OCI-LY1 (cell line): ENCODE measurements at regions not wholly inside any gene's neighbourhood (a gene's known extent, or its start where the extent isn't known, plus 50 kb on each side); places are given as distances from the start of the nearest gene placed in this dataset.

ENCODE experiments used
- EZH2 ChIP-seq: fragments of 200-600 bp; sonication (generic), shearing (Covaris generic); IDR thresholded peaks from 2 replicates; pipeline ENCODE4 v1.8.0; 2017; ENCODE audit warnings: borderline replicate concordance, mixed run types, mild to moderate bottlenecking, antibody characterized with exemption, low read length, moderate library complexity, mixed read lengths
- TF ChIP-seq, protein P1 (sequence below): fragments of 200-600 bp; sonication (generic), shearing (Covaris generic); IDR thresholded peaks from 2 replicates; pipeline ENCODE4 v1.5.1; 2017; ENCODE audit warnings: mild to moderate bottlenecking, antibody characterized with exemption, low read length, moderate library complexity, mixed read lengths

DNA sequence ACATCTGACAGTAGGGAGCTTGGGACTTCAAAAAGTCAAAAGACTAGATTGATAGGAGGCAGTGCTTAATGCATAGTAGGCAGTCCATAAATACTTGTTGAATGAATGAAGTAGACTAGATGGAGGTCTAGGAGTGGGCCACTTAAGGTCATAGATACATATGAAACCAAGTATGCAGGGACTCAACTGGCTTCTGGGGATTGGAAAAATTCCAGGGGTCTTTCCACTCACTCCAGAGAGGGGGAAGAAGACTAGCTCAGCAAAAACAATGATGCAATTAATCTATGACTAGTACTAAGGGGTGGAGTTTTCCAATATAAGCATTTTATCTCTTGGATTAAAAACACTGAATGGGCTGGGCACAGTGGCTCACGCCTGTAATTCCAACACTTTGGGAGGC is 298.3 kb upstream of the XYLT1 start:
- TF ChIP-seq, protein P1, sequence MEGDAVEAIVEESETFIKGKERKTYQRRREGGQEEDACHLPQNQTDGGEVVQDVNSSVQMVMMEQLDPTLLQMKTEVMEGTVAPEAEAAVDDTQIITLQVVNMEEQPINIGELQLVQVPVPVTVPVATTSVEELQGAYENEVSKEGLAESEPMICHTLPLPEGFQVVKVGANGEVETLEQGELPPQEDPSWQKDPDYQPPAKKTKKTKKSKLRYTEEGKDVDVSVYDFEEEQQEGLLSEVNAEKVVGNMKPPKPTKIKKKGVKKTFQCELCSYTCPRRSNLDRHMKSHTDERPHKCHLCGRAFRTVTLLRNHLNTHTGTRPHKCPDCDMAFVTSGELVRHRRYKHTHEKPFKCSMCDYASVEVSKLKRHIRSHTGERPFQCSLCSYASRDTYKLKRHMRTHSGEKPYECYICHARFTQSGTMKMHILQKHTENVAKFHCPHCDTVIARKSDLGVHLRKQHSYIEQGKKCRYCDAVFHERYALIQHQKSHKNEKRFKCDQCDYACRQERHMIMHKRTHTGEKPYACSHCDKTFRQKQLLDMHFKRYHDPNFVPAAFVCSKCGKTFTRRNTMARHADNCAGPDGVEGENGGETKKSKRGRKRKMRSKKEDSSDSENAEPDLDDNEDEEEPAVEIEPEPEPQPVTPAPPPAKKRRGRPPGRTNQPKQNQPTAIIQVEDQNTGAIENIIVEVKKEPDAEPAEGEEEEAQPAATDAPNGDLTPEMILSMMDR: no peak
- no peak for TF ChIP-seq EZH2
